ENCODE measurements at regions not wholly inside any gene's neighbourhood (a gene's known extent, or its start where the extent isn't known, plus 50 kb on each side); places are given as distances from the start of the nearest gene placed in this dataset.

GRCh38 chr1:70907563-70908310 is 139.9 kb downstream of the PTGER3 start:
- POLR2A ChIA-PET, result no interaction called here
- no peak overlapping the region for H3K4me2 ChIP-seq (ENCODE audit: low read length)
- no peaks in the 10 kb centered on the region for H4K20me1 ChIP-seq (ENCODE audit: insufficient read depth)
- no peak overlapping the region for H3K4me3 ChIP-seq (replicated peaks in 1 of 2; ENCODE audit: low read depth in 1 of 2, low read length in 2 of 2)
- no peak overlapping the region for H3K27ac ChIP-seq (ENCODE audit: low read depth, low read length)
- intact Hi-C loops (cut with micrococcal nuclease), result no loop called here
- ATAC-seq (no peak), DNase-seq (ENCODE audit: low read depth, low spot score) (no peak)
- CTCF ChIA-PET, result no interaction called here
- H3K4me1 ChIP-seq (ENCODE audit: control insufficient read depth in 1 of 2, insufficient read depth in 2 of 2, low read length in 2 of 2), result no peaks in the 10 kb centered on the region
- peaks cover 14% of the 10 kb centered on the region for H3K27me3 ChIP-seq (ENCODE audit: insufficient read depth, low read length)
- H3K9ac ChIP-seq (ENCODE audit: low read length), result no peak overlapping the region
- H3K79me2 ChIP-seq (ENCODE audit: insufficient read depth, low read length), result no peaks in the 10 kb centered on the region
- H3K9me3 ChIP-seq (ENCODE audit: control insufficient read depth in 1 of 2, insufficient read depth in 1 of 2, low read depth in 1 of 2, low read length in 2 of 2), result no peaks in the 10 kb centered on the region
- H2AFZ ChIP-seq (ENCODE audit: low read depth, low read length, poor library complexity, severe bottlenecking), result no peak overlapping the region
- no TSS peak for BruUV-seq (replicated peaks)
- no peaks in the 10 kb centered on the region for H3K36me3 ChIP-seq (ENCODE audit: control insufficient read depth in 1 of 2, insufficient read depth in 2 of 2, low read length in 2 of 2)
- RAD21 ChIA-PET (ENCODE audit: low non-redundant PET in 1 of 2, low total read pairs in 2 of 2, uncharacterized antibody in 2 of 2, unreplicated experiment in 2 of 2), result no interaction called here
- H3K9me2 ChIP-seq (ENCODE audit: insufficient read depth), result no peaks in the 10 kb centered on the region
- no peak for TF ChIP-seq ATF3 (IDR thresholded peaks at IDR 0.05)
- no peak for TF ChIP-seq EGR1 (IDR thresholded peaks at IDR 0.05; ENCODE audit: low read depth)
- TF ChIP-seq ZBTB33 (IDR thresholded peaks at IDR 0.05; ENCODE audit: extremely low read depth, insufficient replicate concordance, low read length), result no peak
- no peak for TF ChIP-seq CEBPB (IDR thresholded peaks at IDR 0.05; ENCODE audit: low read depth)
- TF ChIP-seq REST (IDR thresholded peaks at IDR 0.05; ENCODE audit: low read depth), result no peak
- no peak for TF ChIP-seq SIN3A (IDR thresholded peaks at IDR 0.05; ENCODE audit: low read depth)
- TF ChIP-seq SRF (IDR thresholded peaks at IDR 0.05; ENCODE audit: low read depth), result no peak
- no peak for TF ChIP-seq RAD21 (IDR thresholded peaks at IDR 0.05; ENCODE audit: low read depth)
- no peak for TF ChIP-seq POLR2A (IDR thresholded peaks at IDR 0.05; ENCODE audit: borderline replicate concordance, extremely low read depth, insufficient read depth, insufficient read length)
- no peak for TF ChIP-seq JUND (IDR thresholded peaks at IDR 0.05)
- no peak for TF ChIP-seq EZH2phosphoT487 (IDR thresholded peaks at IDR 0.05; ENCODE audit: borderline replicate concordance)
- TF ChIP-seq TCF7L2 (IDR thresholded peaks at IDR 0.05; ENCODE audit: borderline replicate concordance, extremely low read depth, insufficient read depth, insufficient read length), result no peak
- no peak for TF ChIP-seq MAX (IDR thresholded peaks at IDR 0.05)
- TF ChIP-seq ZNF274 (IDR thresholded peaks at IDR 0.05; ENCODE audit: low read depth, low read length), result no peak
- TF ChIP-seq POLR2AphosphoS5 (IDR thresholded peaks at IDR 0.05; ENCODE audit: low read depth, low read length), result no peak
- TF ChIP-seq SP1 (IDR thresholded peaks at IDR 0.05; ENCODE audit: low read depth), result no peak
- TF ChIP-seq ZFX (IDR thresholded peaks at IDR 0.05), result no peak

All from HCT116 (cell line).